GM12878 (cell line): ENCODE measurements at regions not wholly inside any gene's neighbourhood (a gene's known extent, or its start where the extent isn't known, plus 50 kb on each side); places are given as distances from the start of the nearest gene placed in this dataset.

Source experiments
- ATAC-seq: fragments of 200-7000 bp; cut with Tn5 transposase; 3 replicates; pipeline ENCODE4 v1.9.1; 2020; ENCODE audit warnings: mild to moderate bottlenecking, moderate library complexity
- BruUV-seq: library from RNA; stranded (reverse); fragments of 400-500 nt; replicated peaks from 2 replicates; lab custom pipeline; 2021; lab: Mats Ljungman, UMichigan
- CTCF ChIA-PET: fragments of 300-600 bp; sonication (Branson Sonifier 250); formaldehyde crosslinking; extraction: SDS; loops from one replicate; lab custom pipeline; 2021; ENCODE audit warnings: inconsistent platforms; lab: Yijun Ruan, JAX
- POLR2A ChIA-PET: fragments of 350-600 bp; formaldehyde crosslinking; extraction: SDS; loops from one replicate; lab custom pipeline; 2021; ENCODE audit warnings: inconsistent platforms; lab: Charles Lee
- RAD21 ChIA-PET: fragments of 300-600 bp; sonication (Branson Sonifier 250); formaldehyde crosslinking; loops from one replicate; lab custom pipeline; 2023; ENCODE audit warnings: antibody characterized with exemption; ENCODE audit not compliant: unreplicated experiment; lab: Charles Lee
- SMC1A ChIA-PET: fragments of 300-600 bp; sonication (Branson Sonifier 250); formaldehyde crosslinking; loops from one replicate; lab custom pipeline; 2023; ENCODE audit not compliant: unreplicated experiment, uncharacterized antibody; lab: Charles Lee
- DNase-seq: peaks from one replicate; pipeline ENCODE4 v3.0.0-alpha.2; 2011; ENCODE audit warnings: low read depth, low spot score
- FAIRE-seq: peaks from 3 replicates; lab custom pipeline; 2011; peaks lifted over from hg19 to GRCh38; lab: Jason Lieb, UNC
- H2AFZ ChIP-seq: 2 replicates; pipeline ENCODE4 v1.6.0; 2011; ENCODE audit warnings: low read depth, low read length, control low read depth; ENCODE audit not compliant: control insufficient read depth
- H3K27ac ChIP-seq: 2 replicates; pipeline ENCODE4 v1.5.1; 2011; ENCODE audit warnings: control low read depth; ENCODE audit not compliant: control insufficient read depth, insufficient read depth
- H3K27me3 ChIP-seq, 2 experiments: replicated peaks in 1 of 2; 2 replicates each; pipeline versions ENCODE4 v1.6.0 to v1.6.1; 2011; ENCODE audit warnings: low read length in 1 of 2; ENCODE audit not compliant: control insufficient read depth in 2 of 2, insufficient read depth in 2 of 2
- H3K36me3 ChIP-seq, 2 experiments: 2 replicates each; pipeline ENCODE4 v1.5.1; 2011; ENCODE audit warnings: low read length in 1 of 2; ENCODE audit not compliant: control insufficient read depth in 2 of 2, insufficient read depth in 2 of 2
- H3K4me1 ChIP-seq: 2 replicates; pipeline ENCODE4 v1.6.1; 2011; ENCODE audit warnings: mild to moderate bottlenecking, low read length, moderate library complexity, mixed read lengths; ENCODE audit not compliant: control insufficient read depth, insufficient read depth
- H3K4me2 ChIP-seq: 2 replicates; pipeline ENCODE4 v1.6.0; 2011; ENCODE audit warnings: control low read depth; ENCODE audit not compliant: control insufficient read depth, insufficient read depth
- H3K4me3 ChIP-seq: fragments of 200-600 bp; sonication (generic); 2 replicates; pipeline ENCODE4 v1.5.1; 2016
- H3K79me2 ChIP-seq: 2 replicates; pipeline ENCODE4 v1.6.0; 2011; ENCODE audit warnings: low read length; ENCODE audit not compliant: control insufficient read depth, insufficient read depth
- H3K9ac ChIP-seq: 2 replicates; pipeline ENCODE4 v1.8.0; 2011; ENCODE audit warnings: low read length, control low read depth, mixed read lengths; ENCODE audit not compliant: control insufficient read depth, insufficient read depth
- H3K9me3 ChIP-seq: replicated peaks from 3 replicates; pipeline ENCODE4 v1.5.1; 2011; ENCODE audit warnings: mild to moderate bottlenecking, low read length; ENCODE audit not compliant: control insufficient read depth, insufficient read depth
- H4K20me1 ChIP-seq: 2 replicates; pipeline ENCODE4 v1.6.0; 2011; ENCODE audit not compliant: control insufficient read depth, insufficient read depth
- CEBPZ ChIP-seq: fragments of 150-350 bp; IDR thresholded peaks from 2 replicates; pipeline ENCODE4 v1.6.1; 2016; ENCODE audit warnings: low read depth, low read length
- CREM ChIP-seq: IDR thresholded peaks from 2 replicates; pipeline ENCODE4 v1.6.1; 2014; ENCODE audit warnings: antibody characterized with exemption, low read depth
- EGR1 ChIP-seq, 2 experiments: IDR thresholded peaks; 1 replicate in 1 of 2; 2 replicates in 1 of 2; pipeline ENCODE4 v1.6.1; 2011 to 2012; ENCODE audit warnings: low read depth in 2 of 2, low read length in 2 of 2, borderline replicate concordance in 1 of 2, mild to moderate bottlenecking in 1 of 2, moderate library complexity in 1 of 2
- MTA3 ChIP-seq: IDR thresholded peaks from 2 replicates; pipeline ENCODE4 v1.6.1; 2012; ENCODE audit warnings: low read length, inconsistent platforms, borderline replicate concordance
- NBN ChIP-seq: fragments of 450-650 bp; IDR thresholded peaks from 2 replicates; pipeline ENCODE4 v1.6.1; 2016
- NFYA ChIP-seq: IDR thresholded peaks from 2 replicates; pipeline ENCODE4 v1.6.1; 2011; ENCODE audit warnings: low read depth, mild to moderate bottlenecking, low read length, improper control_type of control experiment, borderline replicate concordance
- NRF1 ChIP-seq: conservative IDR thresholded peaks from 2 replicates; pipeline ENCODE4 v1.6.1; 2011; ENCODE audit warnings: mild to moderate bottlenecking, low read depth, low read length, improper control_type of control experiment
- RB1 ChIP-seq: fragments of 450-650 bp; formaldehyde crosslinking; IDR thresholded peaks from 2 replicates; pipeline ENCODE4 v1.6.1; 2017; ENCODE audit warnings: mild to moderate bottlenecking, borderline replicate concordance
- RCOR1 ChIP-seq: conservative IDR thresholded peaks from 2 replicates; pipeline ENCODE4 v1.6.1; 2012; ENCODE audit warnings: low read depth, low read length, improper control_type of control experiment
- RELA ChIP-seq: fragments of 450-650 bp; IDR thresholded peaks from 2 replicates; pipeline ENCODE4 v1.8.0; 2014; ENCODE audit warnings: borderline replicate concordance; ENCODE audit not compliant: partially characterized antibody
- SIN3A ChIP-seq: IDR thresholded peaks from 2 replicates; pipeline ENCODE4 v1.6.1; 2012; ENCODE audit warnings: low read depth, low read length, improper control_type of control experiment
- SP1 ChIP-seq: IDR thresholded peaks from one replicate; pipeline ENCODE4 v1.6.1; 2011; ENCODE audit warnings: low read depth, low read length
- SRF ChIP-seq, 2 experiments: IDR thresholded peaks; 2 replicates each; pipeline ENCODE4 v1.6.1; 2011; ENCODE audit warnings: low read depth in 2 of 2, low read length in 2 of 2, mild to moderate bottlenecking in 1 of 2, moderate library complexity in 1 of 2
- SUPT20H ChIP-seq: IDR thresholded peaks from 2 replicates; pipeline ENCODE4 v1.6.1; 2011; ENCODE audit warnings: low read depth, mild to moderate bottlenecking, low read length, moderate library complexity, borderline replicate concordance; ENCODE audit not compliant: control insufficient read depth
- TARDBP ChIP-seq: IDR thresholded peaks from 2 replicates; pipeline ENCODE4 v1.6.1; 2016; ENCODE audit warnings: borderline replicate concordance
- TCF12 ChIP-seq: IDR thresholded peaks from 2 replicates; pipeline ENCODE4 v1.6.1; 2011; ENCODE audit warnings: low read depth, mild to moderate bottlenecking, low read length
- YBX1 ChIP-seq: fragments of 450-650 bp; IDR thresholded peaks from 2 replicates; pipeline ENCODE4 v1.6.1; 2016; ENCODE audit warnings: antibody characterized with exemption
- YY1 ChIP-seq: IDR thresholded peaks from 2 replicates; pipeline ENCODE4 v1.6.1; 2011; ENCODE audit warnings: low read depth, mild to moderate bottlenecking, low read length
- WGBS: methylation state at CpG from one replicate; pipeline ENCODE4 v1.1.6; 2016; ENCODE audit warnings: low lambda C conversion rate; ENCODE audit not compliant: insufficient replicate concordance, insufficient coverage; ENCODE audit errors: missing lambda C conversion rate; 5-methylcytosine and 5-hydroxymethylcytosine counted together
- in situ Hi-C: fragments of 300-500 bp; cut with MboI; formaldehyde crosslinking; loops from 9 replicates; pipeline ENCODE4 v1.14.3; 2018; ENCODE audit warnings: mixed read lengths
- intact Hi-C: fragments of 100-400 bp; cut with micrococcal nuclease; formaldehyde crosslinking; loops from one replicate; pipeline ENCODE4 v1.14.2; 2022; ENCODE audit not compliant: unreplicated experiment

- ChIA-PET SMC1A (no interaction called here), RAD21 (no interaction called here), CTCF (interaction anchor here (1.4 to 2.0 kb wide), 2 partner anchors 15 to 258 kb away, joined by 3 to 5 read pairs; no protein-coding TSS in a partner anchor), POLR2A (interaction anchor here (0.6 kb wide), 1 partner anchor 48 kb away, joined by 3 read pairs; no protein-coding TSS in a partner anchor)
- no peak overlapping the region for H3K27ac ChIP-seq
- DNase-seq (no peak), ATAC-seq (no peak), FAIRE-seq (no peak)
- no peaks in the 10 kb centered on the region for H3K4me1 ChIP-seq
- no peak overlapping the region for H3K4me2 ChIP-seq
- in situ Hi-C loops: no loop called here
- no peaks in the 10 kb centered on the region for H3K36me3 ChIP-seq
- TF ChIP-seq SIN3A (no peak), TARDBP (no peak), RCOR1 (no peak), NBN (no peak), CREM (no peak), MTA3 (no peak)
- H4K20me1 ChIP-seq: no peaks in the 10 kb centered on the region
- H3K4me3 ChIP-seq: no peak overlapping the region
- no peaks in the 10 kb centered on the region for H3K79me2 ChIP-seq
- intact Hi-C loops: no loop called here
- 3% methylated on average over 3 of the region's 3 CpGs for WGBS
- no peaks in the 10 kb centered on the region for H3K27me3 ChIP-seq
- BruUV-seq: no TSS peak
- H2AFZ ChIP-seq: no peak overlapping the region
- no peaks in the 10 kb centered on the region for H3K9me3 ChIP-seq
- H3K9ac ChIP-seq: no peak overlapping the region
Measured at GRCh38 chr4:108276690-108277089, 108.0 kb upstream of the LEF1 start.

DNA sequence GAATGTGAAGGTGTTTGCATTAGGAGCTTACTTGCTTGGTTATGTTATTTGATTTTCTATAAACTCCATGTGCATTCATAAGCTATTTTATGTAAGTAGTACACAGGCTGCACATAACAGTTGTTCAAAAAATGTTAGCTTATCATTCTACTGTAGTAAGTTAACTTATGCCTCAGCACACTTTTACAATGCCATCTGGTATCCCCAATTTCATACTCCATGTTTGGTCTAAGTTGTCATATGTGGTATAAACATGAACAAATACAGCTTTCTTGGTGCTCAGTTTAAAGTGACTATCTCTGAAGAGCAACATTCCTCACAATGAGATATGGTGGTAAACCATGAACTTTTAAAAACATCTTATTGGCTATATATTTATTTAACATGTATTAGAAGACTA lies 104.3 kb upstream of the LEF1 start:
- Histone ChIP-seq H3K4me1 (no peaks in the 10 kb centered on the region), H3K36me3 (no peaks in the 10 kb centered on the region), H3K27ac (no peak overlapping the region), H4K20me1 (no peaks in the 10 kb centered on the region), H3K27me3 (no peaks in the 10 kb centered on the region), H2AFZ (no peak overlapping the region), H3K4me2 (no peak overlapping the region), H3K9me3 (no peaks in the 10 kb centered on the region), H3K79me2 (no peaks in the 10 kb centered on the region), H3K9ac (no peak overlapping the region), H3K4me3 (no peak overlapping the region)
- CTCF ChIA-PET: no interaction called here
- intact Hi-C loops (no loop called here), in situ Hi-C loops (no loop called here)
- BruUV-seq: no TSS peak
- SMC1A ChIA-PET: no interaction called here
- POLR2A ChIA-PET: no interaction called here
- ATAC-seq (no peak), FAIRE-seq (peak; percentile 52), DNase-seq (no peak)
- RAD21 ChIA-PET: no interaction called here
- no peak for TF ChIP-seq SP1
- no peak for TF ChIP-seq TCF12
- TF ChIP-seq SRF (IDR thresholded peaks at IDR 0.05; ENCODE audit: low read depth in 2 of 2, low read length in 2 of 2): no peak
- TF ChIP-seq NFYA: no peak
- TF ChIP-seq CEBPZ: no peak
- TF ChIP-seq SUPT20H: no peak
- no peak for TF ChIP-seq YY1
- no peak for TF ChIP-seq YBX1
- no peak for TF ChIP-seq RB1
- no peak for TF ChIP-seq RELA
- TF ChIP-seq EGR1 (IDR thresholded peaks at IDR 0.05; ENCODE audit: borderline replicate concordance in 1 of 2, low read depth in 2 of 2, low read length in 2 of 2): no peak
- TF ChIP-seq NRF1: no peak
